ENCODE measurements at regions not wholly inside any gene's neighbourhood (a gene's known extent, or its start where the extent isn't known, plus 50 kb on each side); places are given as distances from the start of the nearest gene placed in this dataset.

DNA sequence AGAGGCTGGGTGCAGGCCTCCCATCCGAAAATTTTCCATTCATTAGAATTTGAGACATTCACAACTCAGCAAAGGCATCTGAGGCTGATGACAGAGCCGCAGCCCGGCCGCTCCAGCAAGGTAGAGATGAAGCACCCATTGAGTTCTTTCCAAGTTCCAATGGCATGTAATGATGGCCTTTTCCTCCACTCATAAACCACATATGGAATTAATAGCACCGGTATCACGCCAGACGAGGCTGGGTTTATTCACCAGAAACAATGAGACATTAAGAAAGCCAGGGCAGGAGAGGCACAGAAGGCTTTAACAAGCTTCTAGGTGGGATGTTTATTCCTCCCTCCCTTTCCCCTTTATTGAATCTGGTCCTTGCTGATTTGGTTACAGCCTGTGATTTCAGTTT lies 534.4 kb downstream of the MN1 start:
- DNase-seq, result no peak

DNA sequence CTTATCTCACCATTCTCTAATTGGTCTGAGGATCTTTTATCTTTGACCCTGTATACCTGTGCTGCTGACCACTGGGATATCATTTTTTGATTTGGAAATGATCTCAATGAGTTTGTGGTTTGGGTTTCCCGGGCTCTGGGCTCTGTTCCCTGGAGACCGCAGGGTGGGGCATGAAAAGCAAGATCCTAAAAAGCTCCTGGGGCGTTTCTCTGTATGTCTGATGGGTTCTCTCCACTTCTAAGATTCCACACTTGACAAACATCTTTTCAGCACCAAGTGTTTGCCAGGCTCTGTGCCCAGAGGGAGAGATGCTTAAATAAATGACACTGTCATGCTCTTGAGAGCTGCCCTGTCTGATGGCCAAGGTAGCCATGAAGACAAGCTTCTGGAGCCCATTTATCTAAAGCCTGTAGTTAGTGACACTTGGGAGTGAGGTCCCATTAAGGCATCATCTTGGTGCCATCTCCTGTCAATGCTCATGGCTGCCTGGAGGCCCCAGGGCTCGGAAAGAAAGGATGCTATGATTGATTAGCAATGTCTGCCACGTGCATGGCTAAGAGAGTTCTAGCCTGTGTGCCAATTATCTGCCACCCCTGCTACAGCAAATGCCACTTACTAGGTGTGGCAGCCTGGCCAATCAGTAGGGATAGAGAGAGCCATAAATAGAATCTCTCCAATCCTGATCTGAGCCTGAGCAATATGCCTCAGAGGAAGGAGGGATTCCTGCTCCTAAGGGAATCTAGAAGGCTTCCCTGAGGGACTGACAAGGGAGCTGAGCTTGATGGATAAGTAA lies 531.6 kb downstream of the MN1 start:
- no peak for DNase-seq

GRCh38 chr22:27270818-27271510 lies 530.6 kb downstream of the MN1 start:
- DNase-seq, result no peak

DNA sequence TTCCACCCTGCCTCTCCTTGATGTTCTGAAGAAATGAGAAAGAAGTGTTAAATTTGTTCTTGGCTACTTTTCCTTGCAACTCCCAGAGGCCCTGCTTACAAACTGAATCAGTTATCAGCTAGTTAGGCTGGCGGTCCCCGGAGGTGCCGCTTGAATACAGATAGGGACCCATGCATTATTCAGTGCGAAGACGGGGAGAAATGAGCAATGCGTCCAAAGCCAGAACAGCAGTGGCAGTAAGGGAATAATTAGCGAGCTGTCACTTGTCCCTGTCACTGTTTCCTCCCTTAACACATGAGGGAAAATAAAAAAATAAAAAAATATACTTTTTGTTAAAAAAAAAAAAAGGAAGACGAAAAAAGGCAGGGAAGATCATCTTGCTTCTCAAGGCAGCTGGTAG lies 528.1 kb downstream of the MN1 start:
- DNase-seq, result no peak

DNA sequence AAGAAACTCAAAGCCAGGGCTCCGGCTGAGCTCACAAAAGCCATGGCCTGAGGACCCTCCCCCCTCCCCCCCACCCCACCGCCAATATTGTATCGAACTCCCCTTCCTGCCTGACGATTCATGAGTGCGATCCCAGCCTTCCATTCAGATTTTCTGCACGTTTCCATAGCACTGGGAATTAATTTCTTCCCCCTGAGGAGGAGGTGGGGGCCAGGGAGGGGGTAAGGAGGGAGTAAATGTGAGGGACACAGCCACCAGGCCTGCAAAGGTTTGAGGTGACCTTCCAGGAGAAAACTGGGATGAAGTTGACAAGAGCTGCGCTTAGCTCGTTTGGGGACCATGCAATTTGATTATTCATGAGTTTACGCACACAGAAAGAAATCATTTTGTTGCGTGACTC lies 527.7 kb downstream of the MN1 start:
- DNase-seq, result no peak

DNA sequence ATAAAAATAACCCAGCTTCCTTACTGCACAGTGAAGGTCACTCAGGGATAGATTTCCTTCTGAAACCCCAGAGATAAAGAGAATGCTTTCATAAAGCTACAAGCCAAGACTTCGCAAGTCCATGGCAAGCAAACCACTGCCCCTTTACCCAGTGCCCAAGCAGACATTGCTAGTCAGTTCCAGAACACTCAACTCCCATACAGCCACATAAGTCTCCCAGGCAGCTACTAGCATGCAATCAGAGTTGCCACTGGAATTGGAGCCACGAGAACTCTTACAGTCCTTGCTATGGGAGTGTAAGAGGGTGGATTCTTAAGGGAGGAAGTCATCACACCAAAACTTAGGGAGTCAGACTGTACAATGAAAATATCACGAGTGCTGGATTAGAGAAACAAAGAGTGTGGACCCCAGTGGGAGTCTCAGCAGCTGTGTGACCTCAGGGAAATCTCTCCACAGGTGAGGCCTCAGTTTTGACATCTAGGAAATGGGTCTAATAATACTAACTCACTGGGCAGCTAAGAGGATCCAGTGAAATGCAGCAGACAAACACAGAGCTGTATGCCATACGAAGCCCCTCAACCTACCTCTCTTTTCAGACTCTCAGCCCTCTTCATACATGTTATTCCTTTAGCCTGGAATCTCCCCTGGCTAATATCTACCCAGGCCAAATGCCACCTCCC lies 526.6 kb downstream of the MN1 start:
- no peak for DNase-seq

GRCh38 chr22:27278946-27279345 lies 522.6 kb downstream of the MN1 start:
- DNase-seq, result no peak

DNA sequence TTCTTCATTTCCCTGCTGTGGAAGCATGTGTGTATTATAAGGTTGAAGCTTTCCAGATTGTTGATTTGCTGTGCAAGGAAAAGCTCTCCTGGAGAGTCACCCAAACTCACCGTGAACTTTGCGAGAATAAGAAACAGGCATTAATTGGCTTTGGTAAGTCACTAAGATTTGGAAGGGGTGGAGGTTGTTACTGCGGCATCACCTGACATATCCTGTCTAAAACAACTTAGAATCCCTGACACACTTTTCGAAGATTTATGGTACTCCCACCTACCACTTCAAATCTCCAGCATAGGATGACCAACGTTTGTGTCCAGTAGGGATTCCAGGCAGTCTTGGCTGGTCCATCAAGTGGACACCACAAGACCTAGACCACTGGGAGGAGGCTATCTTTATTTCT lies 518.3 kb downstream of the MN1 start:
- DNase-seq, result no peak

GRCh38 chr22:27283714-27284113 lies 517.8 kb downstream of the MN1 start:
- DNase-seq, result no peak

GRCh38 chr22:27284324-27284723 lies 517.2 kb downstream of the MN1 start:
- no peak for DNase-seq

DNA sequence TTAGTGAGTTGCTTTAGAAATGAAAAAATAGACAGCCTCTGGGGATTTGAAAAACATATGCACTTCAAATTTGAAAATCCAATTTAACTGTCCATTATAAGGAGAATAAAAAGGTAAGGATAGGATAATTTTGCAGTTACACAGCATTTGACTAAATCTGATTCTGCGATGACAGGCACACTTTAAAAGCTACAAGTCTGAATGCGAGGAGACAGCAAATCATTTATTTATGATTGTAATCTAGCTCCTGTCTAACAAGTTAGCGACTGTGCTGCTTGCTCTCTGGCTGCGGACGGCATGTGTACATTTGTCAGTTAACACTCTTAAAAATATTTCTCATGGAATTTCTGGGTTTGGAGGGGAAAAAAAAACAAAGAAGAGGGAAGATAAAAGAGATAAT lies 514.8 kb downstream of the MN1 start:
- DNase-seq, result no peak

DNA sequence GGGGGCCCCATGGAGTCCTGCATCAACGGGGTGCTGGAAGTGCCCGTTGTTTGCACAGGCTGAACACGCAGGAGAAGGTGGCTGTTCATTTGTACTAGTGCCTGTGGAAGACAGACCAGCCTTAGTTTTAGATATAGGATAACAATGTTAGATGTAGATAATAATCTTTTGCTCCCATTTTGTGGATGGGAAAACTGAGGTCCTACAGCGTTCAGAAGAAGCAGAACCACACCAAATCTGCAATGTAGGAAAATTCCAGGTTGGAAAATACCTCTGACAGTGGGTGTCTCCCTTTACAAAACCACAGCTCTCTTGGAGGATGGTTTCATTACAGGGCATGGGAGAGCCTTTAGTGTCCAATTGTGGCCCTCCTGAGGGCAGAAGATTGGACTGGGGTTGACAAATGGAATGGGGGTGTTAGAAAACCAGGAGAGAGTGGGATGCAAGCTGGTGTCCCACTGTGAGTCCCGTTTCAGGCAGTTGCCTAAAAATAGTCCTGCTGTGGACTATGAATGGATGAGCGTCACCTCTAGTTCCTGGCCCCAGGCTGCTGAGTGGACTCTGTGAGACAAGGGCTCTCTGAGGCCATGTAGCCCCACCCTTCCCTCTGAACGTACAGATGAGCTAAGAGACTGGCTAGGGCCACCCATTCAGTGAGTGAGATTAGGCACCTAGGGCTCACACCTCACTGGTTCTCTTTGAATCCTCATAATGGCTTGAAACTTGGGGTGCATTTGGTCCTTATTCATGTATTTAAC lies 508.8 kb downstream of the MN1 start:
- no peak for DNase-seq

GRCh38 chr22:27293721-27294445 lies 507.7 kb downstream of the MN1 start:
- no peak for DNase-seq

- no peak for DNase-seq
Observed at GRCh38 chr22:27295040-27295439, 506.5 kb downstream of the MN1 start.

GRCh38 chr22:27295605-27296004 lies 506.0 kb downstream of the MN1 start:
- DNase-seq, result no peak

- DNase-seq, result no peak
Observed at GRCh38 chr22:27296091-27296675, 505.4 kb downstream of the MN1 start.

- no peak for DNase-seq
Observed at GRCh38 chr22:27297125-27297524, 504.4 kb downstream of the MN1 start.

- no peak for DNase-seq
Observed at GRCh38 chr22:27298332-27298731, 503.2 kb downstream of the MN1 start.

- DNase-seq, result no peak
Observed at GRCh38 chr22:27298742-27299141, 502.8 kb downstream of the MN1 start.

DNA sequence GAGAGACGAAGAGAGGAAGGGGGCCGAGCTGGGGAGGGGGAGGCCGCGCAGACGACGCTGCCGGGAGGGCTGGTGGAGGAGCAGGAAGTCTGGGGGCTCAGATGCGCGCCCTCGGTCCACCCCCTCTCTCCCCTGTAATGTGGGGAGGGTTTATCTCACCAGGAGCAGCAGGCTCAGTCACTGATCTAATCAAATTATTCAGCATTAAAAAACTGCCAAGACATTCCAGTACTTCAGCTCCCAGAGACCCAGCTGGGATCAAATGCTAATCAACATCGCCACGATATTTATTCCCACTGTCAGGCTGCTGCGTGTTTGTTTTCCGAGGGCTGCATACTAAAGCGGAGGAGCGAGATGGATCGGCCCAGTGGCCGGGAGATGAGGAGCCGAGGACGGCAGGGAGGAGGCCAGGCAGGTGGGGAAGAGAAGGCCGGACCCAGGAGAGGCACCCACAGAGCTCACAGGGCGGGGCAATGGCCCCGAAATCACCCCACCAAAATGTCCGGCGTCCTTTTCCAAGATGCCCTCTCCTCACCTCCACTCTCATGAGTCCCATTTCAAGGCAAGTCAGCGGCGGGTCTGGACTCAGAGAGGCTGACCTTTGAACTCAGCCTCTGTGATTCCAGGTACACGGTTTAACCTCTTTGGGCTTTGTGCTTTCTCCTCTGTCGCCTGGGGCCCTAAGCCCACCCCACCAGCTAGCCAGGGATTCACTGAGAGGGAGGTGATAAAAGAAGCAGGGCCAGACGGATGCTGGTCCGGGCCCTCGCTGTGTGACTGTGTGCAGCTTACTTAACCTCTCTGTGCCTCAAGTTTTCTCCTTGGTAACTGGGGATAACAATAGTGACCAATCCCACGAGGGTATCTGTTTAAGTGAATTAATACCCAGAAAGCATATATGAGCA lies 502.1 kb downstream of the MN1 start:
- DNase-seq, result no peak
